ENCODE measurements at regions not wholly inside any gene's neighbourhood (a gene's known extent, or its start where the extent isn't known, plus 50 kb on each side); places are given as distances from the start of the nearest gene placed in this dataset.

GRCh38 chr18:37964885-37965571 is 399.4 kb upstream of the CELF4 start:
- TF ChIP-seq ARNT (IDR thresholded peaks at IDR 0.05) (no peak), FOXM1 (IDR thresholded peaks at IDR 0.05; ENCODE audit: borderline replicate concordance) (no peak), BHLHE40 (IDR thresholded peaks at IDR 0.05; ENCODE audit: borderline replicate concordance) (no peak), L3MBTL2 (conservative IDR thresholded peaks at IDR 0.05) (no peak), CTBP1 (IDR thresholded peaks at IDR 0.05; ENCODE audit: borderline replicate concordance) (no peak), SP1 (IDR thresholded peaks at IDR 0.05) (no peak), HDGF (IDR thresholded peaks at IDR 0.05; ENCODE audit: borderline replicate concordance) (no peak), SUZ12 (IDR thresholded peaks at IDR 0.05) (no peak), ELF4 (IDR thresholded peaks at IDR 0.05) (no peak), TARDBP (IDR thresholded peaks at IDR 0.05) (no peak)

All from HEK293T (cell line).